ENCODE measurements at regions not wholly inside any gene's neighbourhood (a gene's known extent, or its start where the extent isn't known, plus 50 kb on each side); places are given as distances from the start of the nearest gene placed in this dataset.

DNA sequence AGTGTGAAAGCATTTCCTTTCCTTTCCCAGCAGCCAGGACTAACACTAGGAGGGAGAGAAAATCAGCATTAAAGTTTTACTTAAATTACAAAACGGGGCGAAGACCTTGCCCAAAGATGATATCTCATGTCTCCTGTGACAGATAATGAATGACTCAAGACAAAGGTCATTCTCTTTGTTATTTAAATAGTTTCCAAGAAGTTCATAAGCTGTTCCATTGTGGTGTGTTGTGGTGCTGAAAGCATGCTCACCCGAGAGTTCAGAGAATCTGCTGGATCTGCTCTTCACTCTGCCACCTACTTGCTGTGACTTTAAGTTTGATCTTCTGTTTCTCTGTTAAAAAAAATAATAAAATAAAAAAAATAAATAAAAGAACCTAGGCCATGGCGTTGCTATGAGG is 265.9 kb upstream of the NR4A3 start:
- TF ChIP-seq POLR2A (IDR thresholded peaks at IDR 0.05) = no peak
- TF ChIP-seq, protein P1, sequence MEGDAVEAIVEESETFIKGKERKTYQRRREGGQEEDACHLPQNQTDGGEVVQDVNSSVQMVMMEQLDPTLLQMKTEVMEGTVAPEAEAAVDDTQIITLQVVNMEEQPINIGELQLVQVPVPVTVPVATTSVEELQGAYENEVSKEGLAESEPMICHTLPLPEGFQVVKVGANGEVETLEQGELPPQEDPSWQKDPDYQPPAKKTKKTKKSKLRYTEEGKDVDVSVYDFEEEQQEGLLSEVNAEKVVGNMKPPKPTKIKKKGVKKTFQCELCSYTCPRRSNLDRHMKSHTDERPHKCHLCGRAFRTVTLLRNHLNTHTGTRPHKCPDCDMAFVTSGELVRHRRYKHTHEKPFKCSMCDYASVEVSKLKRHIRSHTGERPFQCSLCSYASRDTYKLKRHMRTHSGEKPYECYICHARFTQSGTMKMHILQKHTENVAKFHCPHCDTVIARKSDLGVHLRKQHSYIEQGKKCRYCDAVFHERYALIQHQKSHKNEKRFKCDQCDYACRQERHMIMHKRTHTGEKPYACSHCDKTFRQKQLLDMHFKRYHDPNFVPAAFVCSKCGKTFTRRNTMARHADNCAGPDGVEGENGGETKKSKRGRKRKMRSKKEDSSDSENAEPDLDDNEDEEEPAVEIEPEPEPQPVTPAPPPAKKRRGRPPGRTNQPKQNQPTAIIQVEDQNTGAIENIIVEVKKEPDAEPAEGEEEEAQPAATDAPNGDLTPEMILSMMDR (IDR thresholded peaks at IDR 0.05 in 4 of 5, conservative IDR thresholded peaks at IDR 0.05 in 1 of 5) = no peak
